ENCODE measurements at regions not wholly inside any gene's neighbourhood (a gene's known extent, or its start where the extent isn't known, plus 50 kb on each side); places are given as distances from the start of the nearest gene placed in this dataset.

GRCh38 chr3:39757307-39757706 is 52.1 kb upstream of the MYRIP start:
- Mint-ChIP-seq H3K27ac (ENCODE audit: unreplicated experiment) (no peak overlapping the region), H3K4me1 (ENCODE audit: unreplicated experiment) (peaks cover 8% of the 10 kb centered on the region), H3K27me3 (ENCODE audit: unreplicated experiment) (no peaks in the 10 kb centered on the region), H3K36me3 (ENCODE audit: low read depth, unreplicated experiment) (no peaks in the 10 kb centered on the region), H3K4me3 (ENCODE audit: unreplicated experiment) (no peak overlapping the region), H3K9me3 (ENCODE audit: unreplicated experiment) (no peaks in the 10 kb centered on the region)
- no peak for DNase-seq (ENCODE audit: low spot score)
- no peak for TF ChIP-seq CTCF (IDR thresholded peaks at IDR 0.05; ENCODE audit: unreplicated experiment)

Measured in endothelial cell (in vitro differentiated cells).